Endothelial cell of umbilical vein (primary cell): ENCODE measurements at regions not wholly inside any gene's neighbourhood (a gene's known extent, or its start where the extent isn't known, plus 50 kb on each side); places are given as distances from the start of the nearest gene placed in this dataset.

Source experiments
- CTCF ChIP-seq, 2 donors: IDR thresholded peaks; 1 replicate in 1 of 2; 2 replicates in 1 of 2; pipeline ENCODE4 v1.5.1; 2011; ENCODE audit warnings: low read length in 2 of 2, mild to moderate bottlenecking in 2 of 2, moderate library complexity in 2 of 2, control low read depth in 1 of 2, inconsistent platforms in 1 of 2, low read depth in 1 of 2; ENCODE audit not compliant: insufficient read depth in 1 of 2; ENCODE audit errors: extremely low read depth in 1 of 2
- EZH2 ChIP-seq: IDR thresholded peaks from 2 replicates; pipeline ENCODE4 v1.6.1; 2012; ENCODE audit warnings: borderline replicate concordance, low read depth, mild to moderate bottlenecking, moderate library complexity, low read length, inconsistent platforms; ENCODE audit not compliant: severe bottlenecking
- GATA2 ChIP-seq: IDR thresholded peaks from 2 replicates; pipeline ENCODE4 v1.7.0; 2011; ENCODE audit warnings: low read depth, mild to moderate bottlenecking, moderate library complexity, mixed read lengths, low read length; ENCODE audit not compliant: insufficient read length, insufficient read depth
- JUN ChIP-seq: IDR thresholded peaks from 2 replicates; pipeline ENCODE4 v1.6.1; 2011; ENCODE audit warnings: borderline replicate concordance, low read depth; ENCODE audit not compliant: insufficient read length, insufficient read depth
- MAX ChIP-seq: IDR thresholded peaks from 2 replicates; pipeline ENCODE4 v1.6.1; 2011; ENCODE audit not compliant: insufficient read depth, insufficient read length
- MYC ChIP-seq: IDR thresholded peaks from one replicate; pipeline ENCODE4 v1.6.1; 2011; ENCODE audit warnings: mild to moderate bottlenecking, low read depth, low read length
- POLR2A ChIP-seq: IDR thresholded peaks from 2 replicates; pipeline ENCODE4 v1.6.1; 2012; ENCODE audit warnings: low read depth, mild to moderate bottlenecking, control low read depth, low read length
- POLR2AphosphoS5 ChIP-seq: IDR thresholded peaks from 2 replicates; pipeline ENCODE4 v1.6.1; 2012; ENCODE audit warnings: low read depth, mild to moderate bottlenecking, control low read depth, low read length, moderate library complexity; ENCODE audit not compliant: insufficient read depth

- TF ChIP-seq CTCF (IDR thresholded peaks at IDR 0.05; ENCODE audit: extremely low read depth in 1 of 2, insufficient read depth in 1 of 2, low read depth in 1 of 2, low read length in 2 of 2) (no peak), POLR2A (no peak), EZH2 (no peak), MAX (no peak), JUN (no peak), POLR2AphosphoS5 (no peak), GATA2 (no peak), MYC (no peak)
These were observed 190.8 kb downstream of the FASLG start for GRCh38 chr1:172849653-172850052.
